K562 (cell line): ENCODE measurements at regions not wholly inside any gene's neighbourhood (a gene's known extent, or its start where the extent isn't known, plus 50 kb on each side); places are given as distances from the start of the nearest gene placed in this dataset.

Source experiments
- ATAC-seq: fragments of 200-7000 bp; cut with Tn5 transposase; 3 replicates; pipeline ENCODE4 v1.9.1; 2020; ENCODE audit warnings: moderate library complexity
- BruUV-seq: library from RNA; stranded (reverse); fragments of 400-500 nt; replicated peaks from 2 replicates; lab custom pipeline; 2021; lab: Mats Ljungman, UMichigan
- CTCF ChIA-PET: fragments of 300-600 bp; formaldehyde crosslinking; extraction: SDS; loops from one replicate; lab custom pipeline; 2021; ENCODE audit warnings: low intra/inter-chr PET ratio; lab: Yijun Ruan, JAX
- POLR2A ChIA-PET: fragments of 300-600, 350-650 bp; sonication (Branson Sonifier 250); formaldehyde crosslinking; extraction: SDS; loops from one replicate; lab custom pipeline; 2021; ENCODE audit warnings: antibody characterized with exemption, inconsistent platforms; lab: Yijun Ruan, JAX
- DNase-seq, 4 experiments: peaks; one replicate each; pipeline versions ENCODE4 v3.0.0 to v3.0.0-alpha.2; 2011 to 2018; ENCODE audit warnings: low spot score in 3 of 4, mixed read lengths in 3 of 4; ENCODE audit errors: extremely low read depth in 1 of 4
- FAIRE-seq: peaks from 2 replicates; lab custom pipeline; 2011; peaks lifted over from hg19 to GRCh38; lab: Jason Lieb, UNC
- H2AFZ ChIP-seq: 2 replicates; pipeline ENCODE4 v1.6.0; 2011; ENCODE audit warnings: low read depth, low read length, control low read depth, inconsistent platforms
- H3K27ac ChIP-seq: fragments of 200-600 bp; 3 replicates; pipeline ENCODE4 v1.8.0; 2011; ENCODE audit warnings: low read depth, mild to moderate bottlenecking, control low read depth, inconsistent platforms, low read length, moderate library complexity, mixed read lengths; ENCODE audit errors: extremely low read depth
- H3K27me3 ChIP-seq, 2 experiments: fragments of 300-600 bp in 1 of 2; 2 replicates in 1 of 2; 3 replicates in 1 of 2; pipeline versions ENCODE4 v1.6.0 to v1.8.0; 2011; ENCODE audit warnings: inconsistent platforms in 2 of 2, low read length in 2 of 2, mild to moderate bottlenecking in 1 of 2, mixed read lengths in 1 of 2, moderate library complexity in 1 of 2; ENCODE audit not compliant: control insufficient read depth in 2 of 2, insufficient read depth in 2 of 2
- H3K36me3 ChIP-seq: fragments of 300-600 bp; 3 replicates; pipeline ENCODE4 v1.8.0; 2011; ENCODE audit warnings: mild to moderate bottlenecking, low read length, inconsistent platforms; ENCODE audit not compliant: control insufficient read depth, insufficient read depth
- H3K4me1 ChIP-seq, 2 experiments: fragments of 200-600 bp in 1 of 2; replicated peaks in 1 of 2; 2 replicates in 1 of 2; 3 replicates in 1 of 2; pipeline versions ENCODE4 v1.5.1 to v1.8.0; 2011; ENCODE audit warnings: inconsistent platforms in 2 of 2, low read length in 2 of 2, mild to moderate bottlenecking in 1 of 2, mixed read lengths in 1 of 2, moderate library complexity in 1 of 2; ENCODE audit not compliant: control insufficient read depth in 2 of 2, insufficient read depth in 2 of 2
- H3K4me2 ChIP-seq: 2 replicates; pipeline ENCODE4 v1.6.1; 2011; ENCODE audit warnings: low read length, control low read depth, inconsistent platforms, mixed read lengths; ENCODE audit not compliant: insufficient read depth
- H3K4me3 ChIP-seq: fragments of 200-600 bp; sonication (generic), shearing (Covaris generic); 2 replicates; pipeline ENCODE4 v1.5.1; 2016; ENCODE audit warnings: control low read depth, inconsistent platforms
- H3K79me2 ChIP-seq: fragments of 200-600 bp; 3 replicates; pipeline ENCODE4 v1.8.0; 2011; ENCODE audit warnings: low read length, inconsistent platforms; ENCODE audit not compliant: control insufficient read depth, insufficient read depth
- H3K9ac ChIP-seq, 2 experiments: 2 replicates each; pipeline versions ENCODE4 v1.6.0 to v1.6.1; 2011; ENCODE audit warnings: low read depth in 2 of 2, low read length in 2 of 2, control low read depth in 1 of 2, inconsistent platforms in 1 of 2, mild to moderate bottlenecking in 1 of 2, mixed read lengths in 1 of 2; ENCODE audit not compliant: insufficient read depth in 1 of 2
- H3K9me1 ChIP-seq: one replicate; pipeline ENCODE4 v1.6.0; 2011; ENCODE audit warnings: inconsistent platforms, mild to moderate bottlenecking, low read length, moderate library complexity; ENCODE audit not compliant: control insufficient read depth, insufficient read depth
- H3K9me3 ChIP-seq: replicated peaks from 2 replicates; pipeline ENCODE4 v1.5.1; 2011; ENCODE audit warnings: low read depth, low read length, inconsistent platforms; ENCODE audit not compliant: control insufficient read depth, insufficient read depth
- H4K20me1 ChIP-seq: replicated peaks from 2 replicates; pipeline ENCODE4 v1.6.1; 2011; ENCODE audit warnings: low read length, inconsistent platforms, mixed read lengths; ENCODE audit not compliant: control insufficient read depth, insufficient read depth
- ARHGAP35 ChIP-seq: fragments of 450-650 bp; IDR thresholded peaks from 2 replicates; pipeline ENCODE4 v1.6.1; 2018; ENCODE audit not compliant: partially characterized antibody
- ARID1B ChIP-seq: fragments of 450-650 bp; IDR thresholded peaks from 2 replicates; pipeline ENCODE4 v1.6.1; 2016; ENCODE audit warnings: antibody characterized with exemption, mild to moderate bottlenecking, inconsistent platforms
- BCLAF1 ChIP-seq, 2 experiments: fragments of 450-650 bp in 1 of 2; IDR thresholded peaks; 2 replicates each; pipeline ENCODE4 v1.6.1; 2011 to 2017; ENCODE audit warnings: low read depth in 2 of 2, antibody characterized with exemption in 1 of 2, borderline replicate concordance in 1 of 2, low read length in 1 of 2, mild to moderate bottlenecking in 1 of 2, mixed read lengths in 1 of 2; ENCODE audit not compliant: control insufficient read depth in 1 of 2
- FOXA1 ChIP-seq: fragments of 450-650 bp; IDR thresholded peaks from 2 replicates; pipeline ENCODE4 v1.6.1; 2016; ENCODE audit warnings: mild to moderate bottlenecking, borderline replicate concordance
- KLF13 ChIP-seq: fragments of 450-650 bp; IDR thresholded peaks from 2 replicates; pipeline ENCODE4 v1.6.1; 2016; ENCODE audit warnings: missing genetic modification characterization, low read depth, mild to moderate bottlenecking, missing compliant biosample characterization, moderate library complexity, borderline replicate concordance
- POLR2A ChIP-seq: fragments of 450-650 bp; conservative IDR thresholded peaks from 2 replicates; pipeline ENCODE4 v1.6.1; 2016
- POU5F1 ChIP-seq: fragments of 150-350 bp; IDR thresholded peaks from 2 replicates; pipeline ENCODE4 v1.6.1; 2014; ENCODE audit warnings: borderline replicate concordance, low read length, low read depth, mild to moderate bottlenecking; ENCODE audit not compliant: partially characterized antibody
- PYGO2 ChIP-seq: fragments of 450-650 bp; IDR thresholded peaks from 2 replicates; pipeline ENCODE4 v1.6.1; 2016; ENCODE audit warnings: mild to moderate bottlenecking, missing genetic modification characterization, moderate library complexity, missing compliant biosample characterization
- RFX1 ChIP-seq: fragments of 450-650 bp; IDR thresholded peaks from 2 replicates; pipeline ENCODE4 v1.6.1; 2016; ENCODE audit warnings: mild to moderate bottlenecking, moderate library complexity
- SMAD2 ChIP-seq: fragments of 150-350 bp; IDR thresholded peaks from 2 replicates; pipeline ENCODE4 v1.6.1; 2014; ENCODE audit warnings: low read depth, mild to moderate bottlenecking, low read length
- TARDBP ChIP-seq: fragments of 450-650 bp; IDR thresholded peaks from 2 replicates; pipeline ENCODE4 v1.6.1; 2016
- ZKSCAN8 ChIP-seq: fragments of 200-800 bp; sonication (Bioruptor generic); IDR thresholded peaks from 2 replicates; pipeline ENCODE4 v1.6.1; 2016; ENCODE audit warnings: missing genetic modification characterization, missing compliant biosample characterization
- WGBS: fragments of 100-300 bp; shearing (Covaris generic); methylation state at CpG from one replicate; pipeline ENCODE4 v1.1.6; 2016; ENCODE audit warnings: low coverage, mixed read lengths; ENCODE audit not compliant: insufficient coverage; ENCODE audit errors: missing lambda C conversion rate; 5-methylcytosine and 5-hydroxymethylcytosine counted together
- in situ Hi-C: fragments of 300-500 bp; cut with MboI; formaldehyde crosslinking; loops from 4 replicates; pipeline ENCODE4 v1.15.0; 2018; ENCODE audit warnings: inconsistent platforms, mixed read lengths
- intact Hi-C: fragments of 100-400 bp; cut with micrococcal nuclease; formaldehyde crosslinking; loops from 2 replicates; pipeline ENCODE4 v1.14.2; 2022

GRCh38 chr11:116112087-116112935 lies 608.1 kb upstream of the CADM1 start (continued):
- TF ChIP-seq BCLAF1 (IDR thresholded peaks at IDR 0.05; ENCODE audit: borderline replicate concordance in 1 of 2, control insufficient read depth in 1 of 2, low read depth in 2 of 2, low read length in 1 of 2) (no peak), ZKSCAN8 (CRISPR knock-in tag) (no peak), POU5F1 (no peak)

GRCh38 chr11:116111546-116111945 lies 607.3 kb upstream of the CADM1 start:
- no peaks in the 10 kb centered on the region for H3K27me3 ChIP-seq
- H3K9ac ChIP-seq = no peak overlapping the region
- no peaks in the 10 kb centered on the region for H3K9me1 ChIP-seq
- H3K4me1 ChIP-seq = no peaks in the 10 kb centered on the region
- no peaks in the 10 kb centered on the region for H3K9me3 ChIP-seq
- ChIA-PET CTCF (no interaction called here), POLR2A (interaction anchor here (1.1 kb wide), 1 partner anchor 11 kb away, joined by 3 read pairs; no protein-coding TSS in a partner anchor)
- no peaks in the 10 kb centered on the region for H3K36me3 ChIP-seq
- intact Hi-C loops (no loop called here), in situ Hi-C loops (no loop called here)
- BruUV-seq = no TSS peak
- no peak for FAIRE-seq
- no peak for DNase-seq
- H4K20me1 ChIP-seq = no peaks in the 10 kb centered on the region
- H3K4me2 ChIP-seq = no peak overlapping the region
- H3K27ac ChIP-seq = no peak overlapping the region
- H2AFZ ChIP-seq = no peak overlapping the region
- 0% methylated on average over 3 of the region's 3 CpGs for WGBS
- H3K4me3 ChIP-seq = no peak overlapping the region
- no peaks in the 10 kb centered on the region for H3K79me2 ChIP-seq
- ATAC-seq = no peak
- no peak for TF ChIP-seq SMAD2
- no peak for TF ChIP-seq TARDBP
- no peak for TF ChIP-seq ARID1B
- TF ChIP-seq PYGO2 (tag) = no peak
- TF ChIP-seq FOXA1 = no peak
- no peak for TF ChIP-seq KLF13
- TF ChIP-seq POLR2A = no peak
- no peak for TF ChIP-seq RFX1
- no peak for TF ChIP-seq ARHGAP35
